B cell (primary cell): ENCODE measurements at regions not wholly inside any gene's neighbourhood (a gene's known extent, or its start where the extent isn't known, plus 50 kb on each side); places are given as distances from the start of the nearest gene placed in this dataset.

ENCODE experiments used
- ATAC-seq: fragments of 200-7000 bp; cut with Tn5 transposase; one replicate; pipeline ENCODE4 v1.10.0; 2021; ENCODE audit warnings: low read depth, mild to moderate bottlenecking, moderate number of reproducible peaks, moderate library complexity
- CTCF ChIA-PET: fragments of 350-600 bp; sonication (Branson Sonifier 250); formaldehyde crosslinking; loops from one replicate; lab custom pipeline; 2021; ENCODE audit warnings: antibody characterized with exemption, inconsistent platforms; lab: Charles Lee
- POLR2A ChIA-PET: fragments of 350-600 bp; sonication (Branson Sonifier 250); formaldehyde crosslinking; loops from one replicate; lab custom pipeline; 2021; ENCODE audit warnings: antibody characterized with exemption; lab: Charles Lee
- DNase-seq: peaks from one replicate; pipeline ENCODE4 v3.0.0; 2013
- H2AFZ ChIP-seq: 2 replicates; pipeline ENCODE4 v1.6.1; 2012; ENCODE audit warnings: mild to moderate bottlenecking, low read depth, low read length; ENCODE audit not compliant: insufficient read depth, poor library complexity, severe bottlenecking
- H3K27ac ChIP-seq, 2 donors: 1 replicate in 1 of 2; 2 replicates in 1 of 2; pipeline ENCODE4 v1.5.1; 2012 to 2013; ENCODE audit warnings: low read length in 2 of 2, mild to moderate bottlenecking in 2 of 2, moderate library complexity in 1 of 2
- H3K27me3 ChIP-seq, 4 experiments: fragments of 200-600 bp in 1 of 4; sonication (generic) in 1 of 4; replicated peaks in 1 of 4; 1 replicate in 2 of 4; 2 replicates in 2 of 4; pipeline versions ENCODE4 v1.6.1 to v1.7.0; 2013 to 2016; ENCODE audit warnings: low read length in 3 of 4, mild to moderate bottlenecking in 2 of 4, mixed read lengths in 1 of 4, moderate library complexity in 1 of 4; ENCODE audit not compliant: insufficient read depth in 4 of 4, control insufficient read depth in 3 of 4; ENCODE audit errors: control extremely low read depth in 1 of 4
- H3K36me3 ChIP-seq, 2 experiments: replicated peaks in 1 of 2; 1 replicate in 1 of 2; 2 replicates in 1 of 2; pipeline versions ENCODE4 v1.6.1 to v1.7.1; 2013; ENCODE audit warnings: low read length in 1 of 2; ENCODE audit not compliant: insufficient read depth in 2 of 2, control insufficient read depth in 1 of 2; ENCODE audit errors: control extremely low read depth in 1 of 2, extremely low read depth in 1 of 2
- H3K4me1 ChIP-seq, 2 donors: fragments of 200-600 bp in 1 of 2; sonication (generic) in 1 of 2; 1 replicate in 1 of 2; 2 replicates in 1 of 2; pipeline versions ENCODE4 v1.5.1 to v1.6.1; 2013 to 2017; ENCODE audit warnings: low read length in 2 of 2; ENCODE audit not compliant: control insufficient read depth in 2 of 2, insufficient read depth in 2 of 2
- H3K4me2 ChIP-seq: replicated peaks from 2 replicates; pipeline ENCODE3; 2012; ENCODE audit warnings: mild to moderate bottlenecking, low read depth, low read length; ENCODE audit not compliant: poor library complexity, severe bottlenecking
- H3K4me3 ChIP-seq, 5 experiments: fragments of 200-600 bp in 1 of 5; sonication (generic) in 1 of 5; 1 replicate in 3 of 5; 2 replicates in 2 of 5; pipeline versions ENCODE4 v1.5.1 to v1.7.0; 2011 to 2016; ENCODE audit warnings: low read length in 4 of 5, mild to moderate bottlenecking in 4 of 5, low read depth in 2 of 5, control low read depth in 1 of 5, moderate library complexity in 1 of 5; ENCODE audit not compliant: insufficient read depth in 1 of 5; ENCODE audit errors: control extremely low read depth in 1 of 5, extremely low read depth in 1 of 5
- H3K79me2 ChIP-seq: fragments of 200-600 bp; sonication (generic); one replicate; pipeline ENCODE4 v1.6.0; 2016; ENCODE audit warnings: low read length; ENCODE audit not compliant: control insufficient read depth, insufficient read depth
- H3K9ac ChIP-seq: fragments of 200-600 bp; sonication (generic); 2 replicates; pipeline ENCODE4 v1.6.1; 2017; ENCODE audit warnings: mild to moderate bottlenecking, low read length, moderate library complexity
- H3K9me3 ChIP-seq, 3 donors: one replicate each; pipeline versions ENCODE4 v1.6.1 to v1.7.1; 2013; ENCODE audit warnings: low read length in 2 of 3; ENCODE audit not compliant: control insufficient read depth in 2 of 3, insufficient read depth in 1 of 3; ENCODE audit errors: control extremely low read depth in 1 of 3
- H4K20me1 ChIP-seq: 2 replicates; pipeline ENCODE4 v1.6.0; 2012; ENCODE audit warnings: mild to moderate bottlenecking, low read length; ENCODE audit not compliant: insufficient read depth, control insufficient read depth, poor library complexity, severe bottlenecking
- H3K27ac Mint-ChIP-seq: one replicate; pipeline ENCODE4 v1.8.0; 2021; ENCODE audit warnings: mixed read lengths
- H3K27me3 Mint-ChIP-seq: one replicate; pipeline ENCODE4 v1.8.0; 2021; ENCODE audit warnings: mixed read lengths
- H3K4me1 Mint-ChIP-seq: one replicate; pipeline ENCODE4 v1.8.0; 2021; ENCODE audit warnings: mixed read lengths
- H3K4me3 Mint-ChIP-seq: one replicate; pipeline ENCODE4 v1.8.0; 2021; ENCODE audit warnings: mixed read lengths
- H3K9me3 Mint-ChIP-seq: one replicate; pipeline ENCODE4 v1.8.0; 2022; ENCODE audit warnings: mixed read lengths; ENCODE audit not compliant: insufficient read depth
- EZH2 ChIP-seq: IDR thresholded peaks from 2 replicates; pipeline ENCODE4 v1.6.1; 2012; ENCODE audit warnings: borderline replicate concordance, low read depth, mild to moderate bottlenecking, moderate library complexity, low read length; ENCODE audit not compliant: insufficient read depth, poor library complexity, severe bottlenecking
- WGBS: methylation state at CpG from one replicate; pipeline ENCODE4 v1.1.5; 2013; ENCODE audit warnings: missing lambda C conversion rate; ENCODE audit not compliant: insufficient coverage; 5-methylcytosine and 5-hydroxymethylcytosine counted together
- intact Hi-C: fragments of 100-400 bp; cut with micrococcal nuclease; formaldehyde crosslinking; loops from one replicate; pipeline ENCODE4 v1.10.0; 2022
- TF ChIP-seq, protein P1 (sequence below): fragments of 200-600 bp; IDR thresholded peaks from one replicate; pipeline ENCODE4 v1.8.0; 2022; ENCODE audit warnings: antibody characterized with exemption, mild to moderate bottlenecking

GRCh38 chr9:25613709-25614108, 64.5 kb downstream of the TUSC1 start:
- ATAC-seq (no peak), DNase-seq (no peak)
- Mint-ChIP-seq H3K4me3 (no peak overlapping the region), H3K27me3 (no peaks in the 10 kb centered on the region), H3K9me3 (peaks cover 4% of the 10 kb centered on the region), H3K4me1 (no peaks in the 10 kb centered on the region), H3K27ac (no peak overlapping the region)
- Histone ChIP-seq H3K4me2 (no peak overlapping the region), H3K27ac (no peak overlapping the region), H3K27me3 (no peaks in the 10 kb centered on the region), H2AFZ (no peak overlapping the region), H3K36me3 (no peaks in the 10 kb centered on the region), H3K4me3 (no peak overlapping the region), H3K9ac (no peak overlapping the region), H3K79me2 (no peaks in the 10 kb centered on the region), H4K20me1 (no peaks in the 10 kb centered on the region), H3K9me3 (no peaks in the 10 kb centered on the region), H3K4me1 (no peaks in the 10 kb centered on the region)
- TF ChIP-seq, protein P1, sequence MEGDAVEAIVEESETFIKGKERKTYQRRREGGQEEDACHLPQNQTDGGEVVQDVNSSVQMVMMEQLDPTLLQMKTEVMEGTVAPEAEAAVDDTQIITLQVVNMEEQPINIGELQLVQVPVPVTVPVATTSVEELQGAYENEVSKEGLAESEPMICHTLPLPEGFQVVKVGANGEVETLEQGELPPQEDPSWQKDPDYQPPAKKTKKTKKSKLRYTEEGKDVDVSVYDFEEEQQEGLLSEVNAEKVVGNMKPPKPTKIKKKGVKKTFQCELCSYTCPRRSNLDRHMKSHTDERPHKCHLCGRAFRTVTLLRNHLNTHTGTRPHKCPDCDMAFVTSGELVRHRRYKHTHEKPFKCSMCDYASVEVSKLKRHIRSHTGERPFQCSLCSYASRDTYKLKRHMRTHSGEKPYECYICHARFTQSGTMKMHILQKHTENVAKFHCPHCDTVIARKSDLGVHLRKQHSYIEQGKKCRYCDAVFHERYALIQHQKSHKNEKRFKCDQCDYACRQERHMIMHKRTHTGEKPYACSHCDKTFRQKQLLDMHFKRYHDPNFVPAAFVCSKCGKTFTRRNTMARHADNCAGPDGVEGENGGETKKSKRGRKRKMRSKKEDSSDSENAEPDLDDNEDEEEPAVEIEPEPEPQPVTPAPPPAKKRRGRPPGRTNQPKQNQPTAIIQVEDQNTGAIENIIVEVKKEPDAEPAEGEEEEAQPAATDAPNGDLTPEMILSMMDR: no peak
- TF ChIP-seq EZH2: no peak
- WGBS: no CpG with 5 or more reads among the region's 3 CpGs
- intact Hi-C loops: no loop called here
- ChIA-PET POLR2A (no interaction called here), CTCF (no interaction called here)

- ATAC-seq (no peak), DNase-seq (no peak)
- Histone ChIP-seq H3K27me3 (no peaks in the 10 kb centered on the region), H3K36me3 (no peaks in the 10 kb centered on the region), H3K4me3 (no peak overlapping the region), H3K9ac (no peak overlapping the region), H3K4me1 (no peaks in the 10 kb centered on the region), H3K27ac (no peak overlapping the region), H2AFZ (no peak overlapping the region), H4K20me1 (no peaks in the 10 kb centered on the region), H3K9me3 (no peaks in the 10 kb centered on the region), H3K4me2 (no peak overlapping the region), H3K79me2 (no peaks in the 10 kb centered on the region)
- Mint-ChIP-seq H3K4me3 (no peak overlapping the region), H3K9me3 (peaks cover 5% of the 10 kb centered on the region), H3K4me1 (no peaks in the 10 kb centered on the region), H3K27me3 (no peaks in the 10 kb centered on the region), H3K27ac (no peak overlapping the region)
- CTCF ChIA-PET: no interaction called here
- intact Hi-C loops: no loop called here
- POLR2A ChIA-PET: no interaction called here
- no peak for TF ChIP-seq EZH2
- TF ChIP-seq, protein P1: no peak
Observed at GRCh38 chr9:25603106-25603505, 75.1 kb downstream of the TUSC1 start.
